NOMO-1 treated with dmso at 0.1 percent for 144 hours (cell line): ENCODE measurements at regions not wholly inside any gene's neighbourhood (a gene's known extent, or its start where the extent isn't known, plus 50 kb on each side); places are given as distances from the start of the nearest gene placed in this dataset.

Experiments used
- DNase-seq: peaks from one replicate; lab custom pipeline; 2025; ENCODE audit not compliant: unreplicated experiment; lab: John Stamatoyannopoulos, UW

- DNase-seq: no peak
These were observed 262.4 kb downstream of the INSIG2 start for GRCh38 chr2:118350621-118351020.

- DNase-seq: no peak
These were observed 261.1 kb downstream of the INSIG2 start for GRCh38 chr2:118349365-118349764.

- no peak for DNase-seq
These were observed 260.2 kb downstream of the INSIG2 start for GRCh38 chr2:118348380-118349034.

GRCh38 chr2:118345465-118345864 is 257.2 kb downstream of the INSIG2 start:
- DNase-seq: no peak

GRCh38 chr2:118340103-118340502 is 251.8 kb downstream of the INSIG2 start:
- DNase-seq: no peak

- DNase-seq: no peak
These were observed 251.1 kb downstream of the INSIG2 start for GRCh38 chr2:118339386-118339785.

- no peak for DNase-seq
These were observed 245.4 kb downstream of the INSIG2 start for GRCh38 chr2:118333664-118334063.

GRCh38 chr2:118325321-118325955 is 237.2 kb downstream of the INSIG2 start:
- no peak for DNase-seq

- no peak for DNase-seq
These were observed 234.1 kb downstream of the INSIG2 start for GRCh38 chr2:118322406-118322805.

GRCh38 chr2:118321432-118322105 is 233.3 kb downstream of the INSIG2 start:
- DNase-seq: no peak

- DNase-seq: no peak
These were observed 232.4 kb downstream of the INSIG2 start for GRCh38 chr2:118320658-118321057.

- no peak for DNase-seq
These were observed 231.9 kb downstream of the INSIG2 start for GRCh38 chr2:118320196-118320595.

- no peak for DNase-seq
These were observed 231.0 kb downstream of the INSIG2 start for GRCh38 chr2:118319271-118319684.

- no peak for DNase-seq
These were observed 227.3 kb downstream of the INSIG2 start for GRCh38 chr2:118315606-118316005.

- no peak for DNase-seq
These were observed 224.9 kb downstream of the INSIG2 start for GRCh38 chr2:118312969-118313756.

- DNase-seq: no peak
These were observed 222.6 kb downstream of the INSIG2 start for GRCh38 chr2:118310681-118311429.

GRCh38 chr2:118309946-118310680 is 221.8 kb downstream of the INSIG2 start:
- peak; percentile 15 for DNase-seq

GRCh38 chr2:118309257-118309945 is 221.1 kb downstream of the INSIG2 start:
- DNase-seq: no peak

GRCh38 chr2:118307864-118308263 is 219.6 kb downstream of the INSIG2 start:
- DNase-seq: no peak

- DNase-seq: no peak
These were observed 213.0 kb downstream of the INSIG2 start for GRCh38 chr2:118301248-118301647.
